D721Med (cell line): ENCODE measurements at regions not wholly inside any gene's neighbourhood (a gene's known extent, or its start where the extent isn't known, plus 50 kb on each side); places are given as distances from the start of the nearest gene placed in this dataset.
A peak's percentile ranks its signal among the peaks of the same experiment; 100 is the strongest.

Source experiments
- DNase-seq: peaks from one replicate; pipeline ENCODE4 v3.0.0; 2011; ENCODE audit warnings: low spot score; ENCODE audit not compliant: insufficient read length
- FAIRE-seq: peaks from 2 replicates; lab custom pipeline; 2011; peaks lifted over from hg19 to GRCh38; lab: Jason Lieb, UNC
- TF ChIP-seq, protein P1 (sequence below): IDR thresholded peaks from 2 replicates; pipeline ENCODE4 v1.5.1; 2012; ENCODE audit warnings: mild to moderate bottlenecking, control low read depth; ENCODE audit not compliant: insufficient read depth; ENCODE audit errors: missing control alignments

DNA sequence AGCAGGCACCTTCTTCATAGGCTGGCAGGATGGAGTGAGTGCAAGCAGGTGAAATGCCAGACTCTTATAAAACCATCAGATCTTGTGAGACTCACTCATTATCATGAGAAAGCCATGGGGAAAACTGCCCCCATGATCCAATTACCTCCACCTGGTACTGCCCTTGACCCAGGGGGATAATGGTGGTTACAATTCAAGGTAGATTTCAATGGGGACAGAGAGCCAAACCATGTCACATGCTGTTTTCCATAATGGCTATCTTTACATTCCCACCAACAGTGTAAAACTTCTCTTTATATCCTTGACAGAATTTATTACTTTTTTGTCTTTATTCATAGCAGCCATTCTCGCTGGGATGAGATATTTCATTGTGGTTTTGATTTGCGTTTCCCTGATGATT is 663.0 kb upstream of the AGA start:
- TF ChIP-seq, protein P1, sequence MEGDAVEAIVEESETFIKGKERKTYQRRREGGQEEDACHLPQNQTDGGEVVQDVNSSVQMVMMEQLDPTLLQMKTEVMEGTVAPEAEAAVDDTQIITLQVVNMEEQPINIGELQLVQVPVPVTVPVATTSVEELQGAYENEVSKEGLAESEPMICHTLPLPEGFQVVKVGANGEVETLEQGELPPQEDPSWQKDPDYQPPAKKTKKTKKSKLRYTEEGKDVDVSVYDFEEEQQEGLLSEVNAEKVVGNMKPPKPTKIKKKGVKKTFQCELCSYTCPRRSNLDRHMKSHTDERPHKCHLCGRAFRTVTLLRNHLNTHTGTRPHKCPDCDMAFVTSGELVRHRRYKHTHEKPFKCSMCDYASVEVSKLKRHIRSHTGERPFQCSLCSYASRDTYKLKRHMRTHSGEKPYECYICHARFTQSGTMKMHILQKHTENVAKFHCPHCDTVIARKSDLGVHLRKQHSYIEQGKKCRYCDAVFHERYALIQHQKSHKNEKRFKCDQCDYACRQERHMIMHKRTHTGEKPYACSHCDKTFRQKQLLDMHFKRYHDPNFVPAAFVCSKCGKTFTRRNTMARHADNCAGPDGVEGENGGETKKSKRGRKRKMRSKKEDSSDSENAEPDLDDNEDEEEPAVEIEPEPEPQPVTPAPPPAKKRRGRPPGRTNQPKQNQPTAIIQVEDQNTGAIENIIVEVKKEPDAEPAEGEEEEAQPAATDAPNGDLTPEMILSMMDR: no peak
- no peak for FAIRE-seq
- no peak for DNase-seq

DNA sequence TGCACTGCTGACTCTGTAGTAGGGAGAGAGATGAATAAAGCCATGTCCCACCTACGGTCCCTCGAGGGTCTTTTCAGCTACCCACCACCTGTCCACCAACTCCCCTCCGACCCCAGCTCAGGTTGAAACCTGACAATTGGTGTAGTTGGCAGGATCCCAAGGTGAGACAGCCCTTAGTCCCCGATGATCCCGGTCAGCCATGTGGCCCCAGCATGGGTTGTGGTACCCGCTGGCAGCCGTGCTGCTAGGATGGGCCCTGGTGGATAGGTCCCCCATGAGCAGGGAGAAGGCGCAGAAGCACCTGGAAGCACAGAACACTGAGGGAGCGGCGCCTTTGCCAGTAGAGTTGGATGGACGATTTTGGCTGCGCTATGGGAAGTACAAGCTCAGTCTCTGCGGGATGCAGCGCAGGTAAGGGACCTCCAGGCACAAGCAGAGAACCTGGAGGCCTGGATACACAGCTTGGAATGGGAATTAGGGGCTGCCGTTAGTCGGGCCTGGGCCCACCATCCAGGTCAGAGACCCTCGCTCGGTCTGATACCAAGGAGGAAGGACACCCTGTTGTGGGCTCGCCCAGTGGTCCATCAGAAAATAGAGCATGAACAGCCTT is 694.6 kb upstream of the AGA start:
- FAIRE-seq (no peak), DNase-seq (no peak)
- TF ChIP-seq, protein P1: no peak

DNA sequence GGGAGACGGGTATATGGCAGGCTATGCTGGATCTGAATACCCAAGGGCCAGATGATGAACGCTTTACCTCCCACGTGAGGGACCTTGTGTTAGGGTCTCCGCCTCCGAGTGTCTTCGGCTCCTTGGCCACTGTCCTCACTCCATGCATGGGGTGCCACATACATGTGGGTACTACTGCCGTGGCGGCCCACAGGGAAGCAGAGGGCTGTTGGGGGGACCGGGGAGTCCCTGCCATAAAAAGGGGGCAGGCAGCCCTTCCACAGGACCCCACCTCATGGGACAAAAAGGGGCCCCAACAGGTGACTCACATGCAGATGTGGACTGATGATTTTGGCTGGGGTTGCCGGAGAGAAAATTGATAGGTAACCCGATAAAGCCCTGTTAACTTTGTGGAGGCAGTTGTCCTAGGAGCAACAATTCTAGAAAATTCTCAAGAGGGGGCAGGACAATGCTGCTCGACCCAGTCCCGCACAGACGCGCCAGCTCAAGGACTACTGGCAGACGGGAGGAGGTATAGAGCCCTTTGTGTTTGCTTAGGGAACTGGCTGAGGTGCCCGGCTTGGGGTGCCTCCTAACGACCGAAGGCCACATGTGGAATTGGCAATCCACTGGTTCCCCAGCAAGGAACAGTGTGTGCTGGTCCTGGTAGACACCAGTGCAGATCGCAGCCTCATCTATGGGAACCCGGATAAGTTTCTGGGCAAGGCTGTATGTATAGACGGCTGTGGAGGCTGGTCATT is 695.7 kb upstream of the AGA start:
- TF ChIP-seq, protein P1: no peak

DNA sequence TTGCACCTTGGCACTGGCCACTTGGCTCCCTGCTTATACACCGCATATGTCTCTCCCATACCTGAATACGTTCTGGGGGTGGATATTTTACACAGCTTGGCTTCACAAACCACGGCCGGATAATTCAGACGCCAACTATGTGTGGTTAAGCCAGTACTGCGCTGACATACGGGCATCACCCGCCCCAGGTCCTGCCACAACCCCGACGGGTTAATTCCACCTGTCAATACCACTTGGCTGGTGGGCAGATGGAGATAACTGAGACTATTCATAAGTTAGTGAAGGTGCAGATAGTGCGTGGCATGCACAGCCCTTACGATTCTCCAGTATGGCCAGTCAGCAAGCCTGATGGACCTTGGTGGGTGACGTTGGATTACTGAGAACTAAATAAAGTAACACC is 696.3 kb upstream of the AGA start:
- TF ChIP-seq, protein P1: no peak
- DNase-seq (no peak), FAIRE-seq (no peak)

More for the DNA sequence above, 695.7 kb upstream of the AGA start:
- DNase-seq (no peak), FAIRE-seq (no peak)

DNA sequence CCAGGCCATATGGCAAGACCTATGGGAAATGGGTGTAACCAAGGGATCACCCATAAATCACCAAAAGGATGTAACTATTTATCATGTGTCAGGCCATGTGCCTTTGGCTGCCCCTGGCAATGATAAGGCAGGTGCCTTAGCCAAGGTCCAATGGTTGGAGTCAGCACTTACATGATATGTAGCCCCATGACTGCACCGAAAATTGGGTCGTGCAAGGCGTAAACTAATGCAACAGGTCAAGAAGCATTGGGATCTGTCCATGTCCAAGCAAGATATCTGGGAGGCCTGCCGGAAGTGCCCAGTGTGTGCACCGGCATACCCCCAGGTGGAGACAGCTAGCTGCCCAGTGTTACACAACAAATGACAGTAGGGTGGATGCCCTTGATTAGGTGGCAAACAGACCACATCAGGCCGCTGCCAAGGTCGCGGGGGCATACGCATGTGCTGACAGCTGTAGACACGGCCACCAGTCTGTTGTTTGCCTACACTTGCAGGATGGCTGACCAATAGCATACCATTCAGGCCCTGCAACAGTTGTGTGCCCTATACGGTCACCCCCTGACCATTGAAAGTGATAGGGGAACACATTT is 698.2 kb upstream of the AGA start:
- no peak for FAIRE-seq
- DNase-seq: no peak
- TF ChIP-seq, protein P1: no peak

DNA sequence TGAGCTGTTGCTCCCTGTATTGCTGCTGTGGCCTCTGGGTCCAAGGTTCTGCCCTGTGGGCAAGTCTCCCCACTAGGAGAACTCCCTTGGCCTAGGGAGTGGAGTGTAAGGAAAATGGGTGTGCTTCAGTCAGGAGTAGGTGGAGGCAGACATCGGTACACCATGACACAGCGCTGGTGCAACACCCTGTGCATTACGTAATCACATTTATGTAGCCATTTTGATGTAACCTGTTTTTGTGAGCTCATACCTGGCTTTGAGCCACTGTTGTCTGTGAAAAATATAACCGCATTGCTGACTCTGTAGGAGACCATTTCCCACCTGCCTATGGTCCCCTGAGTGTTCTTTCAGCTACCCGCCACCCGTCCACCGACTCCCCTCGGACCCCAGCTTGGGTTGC is 700.5 kb upstream of the AGA start:
- FAIRE-seq (no peak), DNase-seq (no peak)
- TF ChIP-seq, protein P1: no peak

DNA sequence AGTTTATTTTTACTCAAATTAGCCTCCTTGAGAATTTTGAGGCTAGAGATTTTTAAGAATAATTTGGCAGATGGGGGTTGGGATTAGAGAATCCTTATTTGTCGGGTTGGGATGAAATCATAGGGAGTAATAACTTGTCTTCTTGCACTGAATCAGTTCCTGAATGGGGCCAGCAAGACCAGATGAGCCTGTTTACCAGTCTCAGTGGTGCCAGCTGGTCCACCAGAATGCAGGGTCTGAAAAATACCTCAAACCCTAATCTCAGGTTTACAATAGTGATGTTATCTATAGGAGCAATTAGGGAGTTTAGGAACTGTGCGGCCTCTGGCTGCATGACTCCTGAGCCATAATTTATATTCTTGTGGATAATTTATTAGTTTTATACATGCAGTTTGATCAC is 705.9 kb upstream of the AGA start:
- FAIRE-seq (peak; percentile 6), DNase-seq (no peak)
- TF ChIP-seq, protein P1: no peak
